GM12864 (cell line): ENCODE measurements at regions not wholly inside any gene's neighbourhood (a gene's known extent, or its start where the extent isn't known, plus 50 kb on each side); places are given as distances from the start of the nearest gene placed in this dataset.

Experiments used
- DNase-seq: peaks from one replicate; pipeline ENCODE4 v3.0.0-alpha.2; 2011; ENCODE audit warnings: low read depth
- H3K4me3 ChIP-seq: 2 replicates; pipeline ENCODE4 v1.5.1; 2011; ENCODE audit warnings: mild to moderate bottlenecking, low read depth, low read length, control low read depth
- CTCF ChIP-seq: IDR thresholded peaks from 2 replicates; pipeline ENCODE4 v1.5.1; 2011; ENCODE audit warnings: low read depth, mild to moderate bottlenecking, moderate library complexity, low read length, control low read depth, inconsistent platforms; ENCODE audit errors: missing control alignments

DNA sequence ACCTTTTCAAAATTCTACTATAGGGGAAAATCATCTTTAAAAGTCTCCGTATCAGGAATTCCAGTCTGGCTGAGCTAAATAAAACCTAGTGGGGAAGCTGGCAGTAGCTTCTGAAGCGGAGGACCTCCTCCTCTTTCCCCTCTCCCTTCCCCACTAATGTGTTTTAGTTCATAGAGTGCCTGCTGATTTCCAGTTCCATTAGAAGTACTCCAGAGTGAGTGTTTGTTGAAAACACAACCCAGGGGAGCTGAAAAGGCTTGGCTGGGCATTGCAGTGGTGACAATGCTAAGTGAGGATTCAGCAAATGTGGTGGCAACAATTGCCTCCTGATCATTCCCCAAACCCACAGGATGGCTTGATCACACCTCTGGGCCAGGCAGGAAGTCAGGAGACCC lies 144.2 kb upstream of the FRMD6 start:
- DNase-seq, result no peak
- no peak overlapping the region for H3K4me3 ChIP-seq
- TF ChIP-seq CTCF, result no peak

GRCh38 chr14:51507906-51508511 lies 143.7 kb upstream of the FRMD6 start:
- DNase-seq, result no peak
- no peak for TF ChIP-seq CTCF
- no peak overlapping the region for H3K4me3 ChIP-seq

GRCh38 chr14:51511265-51511664 lies 140.4 kb upstream of the FRMD6 start:
- DNase-seq, result no peak
- no peak overlapping the region for H3K4me3 ChIP-seq
- TF ChIP-seq CTCF, result no peak

- no peak for DNase-seq
- no peak overlapping the region for H3K4me3 ChIP-seq
- TF ChIP-seq CTCF, result no peak
Measured at GRCh38 chr14:51512316-51512715, 139.4 kb upstream of the FRMD6 start.

- TF ChIP-seq CTCF, result no peak
- H3K4me3 ChIP-seq, result no peak overlapping the region
- DNase-seq, result no peak
Measured at GRCh38 chr14:51513281-51513680, 138.4 kb upstream of the FRMD6 start.

GRCh38 chr14:51513933-51514332 lies 137.8 kb upstream of the FRMD6 start:
- H3K4me3 ChIP-seq, result no peak overlapping the region
- no peak for TF ChIP-seq CTCF
- no peak for DNase-seq

DNA sequence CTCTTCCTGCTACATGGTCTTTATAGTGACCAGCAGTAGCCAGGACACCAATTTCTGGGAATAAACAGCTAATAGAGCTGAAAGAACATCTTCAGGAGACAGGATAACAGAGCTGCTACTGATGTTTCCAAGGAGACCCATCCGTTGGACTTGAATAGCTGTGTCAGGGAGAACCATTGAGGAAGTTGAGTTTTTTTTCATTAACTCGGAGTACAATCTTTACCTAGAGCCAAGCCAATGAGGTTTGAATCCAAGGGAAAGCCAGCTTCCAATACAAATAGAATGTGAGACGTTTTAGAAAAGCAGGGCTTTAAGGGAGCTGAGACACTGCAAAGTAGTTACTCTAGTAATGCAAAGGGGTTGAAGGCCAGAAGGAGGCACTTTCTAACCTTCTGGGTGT lies 136.1 kb upstream of the FRMD6 start:
- no peak overlapping the region for H3K4me3 ChIP-seq
- no peak for DNase-seq
- TF ChIP-seq CTCF, result no peak
